Natural killer cell (primary cell): ENCODE measurements at regions not wholly inside any gene's neighbourhood (a gene's known extent, or its start where the extent isn't known, plus 50 kb on each side); places are given as distances from the start of the nearest gene placed in this dataset.

Experiments used
- ATAC-seq, 3 donors: fragments of 150-1000 bp in 2 of 3; fragments of 200-7000 bp in 1 of 3; cut with Tn5 transposase; 1 replicate in 1 of 3; 2 replicates in 2 of 3; pipeline ENCODE4 v1.10.0; 2021; ENCODE audit warnings: mild to moderate bottlenecking in 2 of 3, moderate library complexity in 2 of 3
- DNase-seq, 2 donors: peaks; one replicate each; pipeline versions ENCODE4 v3.0.0 to v3.0.0-alpha.2; 2013 to 2021; ENCODE audit warnings: mixed read lengths in 1 of 2
- H3K27ac ChIP-seq: one replicate; pipeline ENCODE4 v1.5.1; 2013; ENCODE audit warnings: mild to moderate bottlenecking, low read length
- H3K27me3 ChIP-seq: one replicate; pipeline ENCODE4 v1.6.1; 2013; ENCODE audit warnings: low read length; ENCODE audit not compliant: control insufficient read depth, insufficient read depth
- H3K36me3 ChIP-seq: one replicate; pipeline ENCODE4 v1.6.1; 2013; ENCODE audit warnings: low read length; ENCODE audit not compliant: control insufficient read depth, insufficient read depth
- H3K4me1 ChIP-seq: one replicate; pipeline ENCODE4 v1.6.1; 2013; ENCODE audit warnings: low read length; ENCODE audit not compliant: control insufficient read depth, insufficient read depth
- H3K4me3 ChIP-seq: one replicate; pipeline ENCODE4 v1.5.1; 2013; ENCODE audit warnings: low read length
- H3K9me3 ChIP-seq: one replicate; pipeline ENCODE4 v1.6.1; 2013; ENCODE audit warnings: low read length; ENCODE audit not compliant: control insufficient read depth, insufficient read depth
- H3K27ac Mint-ChIP-seq, 2 donors: one replicate each; pipeline ENCODE4 v1.8.0; 2022; ENCODE audit warnings: mild to moderate bottlenecking in 2 of 2, mixed read lengths in 2 of 2, moderate library complexity in 1 of 2
- H3K27me3 Mint-ChIP-seq, 2 donors: one replicate each; pipeline ENCODE4 v1.8.0; 2022; ENCODE audit warnings: low read depth in 2 of 2, mixed read lengths in 2 of 2
- H3K36me3 Mint-ChIP-seq: one replicate; pipeline ENCODE4 v1.8.0; 2022; ENCODE audit warnings: mixed read lengths
- H3K4me1 Mint-ChIP-seq, 2 donors: one replicate each; pipeline ENCODE4 v1.8.0; 2022; ENCODE audit warnings: mixed read lengths in 2 of 2
- H3K4me3 Mint-ChIP-seq: one replicate; pipeline ENCODE4 v1.8.0; 2022; ENCODE audit warnings: mild to moderate bottlenecking, moderate library complexity, mixed read lengths
- H3K9me3 Mint-ChIP-seq, 2 donors: one replicate each; pipeline ENCODE4 v1.8.0; 2022; ENCODE audit warnings: mixed read lengths in 2 of 2
- CTCF ChIP-seq: fragments of 200-600 bp; IDR thresholded peaks from one replicate; pipeline ENCODE4 v1.8.0; 2022; ENCODE audit warnings: antibody characterized with exemption
- WGBS: methylation state at CpG from one replicate; pipeline ENCODE4 v1.1.7; 2013; ENCODE audit warnings: missing lambda C conversion rate; ENCODE audit not compliant: insufficient coverage; 5-methylcytosine and 5-hydroxymethylcytosine counted together
- intact Hi-C: fragments of 100-400 bp; cut with micrococcal nuclease; formaldehyde crosslinking; loops from one replicate; pipeline ENCODE4 v1.14.2; 2022

GRCh38 chr7:32393861-32394260 is 96.3 kb downstream of the LSM5 start:
- no peak overlapping the region for H3K4me3 Mint-ChIP-seq
- H3K27me3 Mint-ChIP-seq: peaks cover 0 to 4% of the 10 kb centered on the region in 2 donors
- ATAC-seq: no peak
- no peaks in the 10 kb centered on the region for H3K4me1 Mint-ChIP-seq
- H3K27me3 ChIP-seq: no peaks in the 10 kb centered on the region
- H3K4me1 ChIP-seq: no peaks in the 10 kb centered on the region
- no peaks in the 10 kb centered on the region for H3K36me3 ChIP-seq
- H3K9me3 ChIP-seq: no peaks in the 10 kb centered on the region
- H3K36me3 Mint-ChIP-seq: no peaks in the 10 kb centered on the region
- H3K9me3 Mint-ChIP-seq: no peaks in the 10 kb centered on the region
- no peak for TF ChIP-seq CTCF
- H3K4me3 ChIP-seq: no peak overlapping the region
- DNase-seq: no peak
- WGBS: 82% methylated on average over 1 of the region's 1 CpG
- no peak overlapping the region for H3K27ac ChIP-seq
- intact Hi-C loops: no loop called here
- H3K27ac Mint-ChIP-seq: no peak overlapping the region

- H3K4me3 ChIP-seq: no peak overlapping the region
- no peaks in the 10 kb centered on the region for H3K4me1 ChIP-seq
- H3K4me3 Mint-ChIP-seq: no peak overlapping the region
- H3K27ac ChIP-seq: no peak overlapping the region
- no peaks in the 10 kb centered on the region for H3K4me1 Mint-ChIP-seq
- H3K36me3 ChIP-seq: no peaks in the 10 kb centered on the region
- intact Hi-C loops: no loop called here
- TF ChIP-seq CTCF: no peak
- no peaks in the 10 kb centered on the region for H3K27me3 ChIP-seq
- no peaks in the 10 kb centered on the region for H3K36me3 Mint-ChIP-seq
- H3K27me3 Mint-ChIP-seq: peaks cover 0 to 7% of the 10 kb centered on the region in 2 donors
- ATAC-seq: no peak
- WGBS: 50% methylated on average over 2 of the region's 2 CpGs
- DNase-seq: no peak
- no peaks in the 10 kb centered on the region for H3K9me3 ChIP-seq
- H3K9me3 Mint-ChIP-seq: no peaks in the 10 kb centered on the region
- no peak overlapping the region for H3K27ac Mint-ChIP-seq
Observed at GRCh38 chr7:32390210-32390609, 100.0 kb downstream of the LSM5 start.

GRCh38 chr7:32385316-32385956 is 104.7 kb downstream of the LSM5 start:
- DNase-seq (no peak), ATAC-seq (no peak)
- Histone ChIP-seq H3K27me3 (peaks cover 2% of the 10 kb centered on the region), H3K27ac (no peak overlapping the region), H3K36me3 (no peaks in the 10 kb centered on the region), H3K9me3 (no peaks in the 10 kb centered on the region), H3K4me3 (no peak overlapping the region), H3K4me1 (no peaks in the 10 kb centered on the region)
- H3K9me3 Mint-ChIP-seq: peaks cover 3 to 5% of the 10 kb centered on the region in 2 donors
- intact Hi-C loops: no loop called here
- peaks cover 0 to 15% of the 10 kb centered on the region in 2 donors for H3K27me3 Mint-ChIP-seq
- H3K36me3 Mint-ChIP-seq: no peaks in the 10 kb centered on the region
- no peak for TF ChIP-seq CTCF
- H3K27ac Mint-ChIP-seq: no peak overlapping the region
- WGBS: 93% methylated on average over 2 of the region's 2 CpGs
- no peaks in the 10 kb centered on the region for H3K4me1 Mint-ChIP-seq
- H3K4me3 Mint-ChIP-seq: no peak overlapping the region

GRCh38 chr7:32381024-32381601 is 109.1 kb downstream of the LSM5 start:
- no peak overlapping the region for H3K27ac Mint-ChIP-seq
- no peak overlapping the region for H3K4me3 Mint-ChIP-seq
- intact Hi-C loops: no loop called here
- Histone ChIP-seq H3K27me3 (peaks cover 2% of the 10 kb centered on the region), H3K36me3 (no peaks in the 10 kb centered on the region), H3K9me3 (no peaks in the 10 kb centered on the region), H3K4me3 (no peak overlapping the region), H3K4me1 (no peaks in the 10 kb centered on the region), H3K27ac (no peak overlapping the region)
- DNase-seq (no peak), ATAC-seq (no peak)
- no peaks in the 10 kb centered on the region for H3K36me3 Mint-ChIP-seq
- 72% methylated on average over 3 of the region's 4 CpGs for WGBS
- no peaks in the 10 kb centered on the region for H3K4me1 Mint-ChIP-seq
- H3K9me3 Mint-ChIP-seq: peaks cover 3 to 6% of the 10 kb centered on the region in 2 donors
- no peak for TF ChIP-seq CTCF
- H3K27me3 Mint-ChIP-seq: peaks cover 0 to 14% of the 10 kb centered on the region in 2 donors
